Hepatocyte (in vitro differentiated cells): ENCODE measurements at regions not wholly inside any gene's neighbourhood (a gene's known extent, or its start where the extent isn't known, plus 50 kb on each side); places are given as distances from the start of the nearest gene placed in this dataset.

Experiments
- DNase-seq: peaks from one replicate; pipeline ENCODE4 v3.0.0-alpha.2; 2016; ENCODE audit warnings: low spot score
- H2AFZ ChIP-seq: fragments of 200-600 bp; sonication (generic); 2 replicates; pipeline ENCODE4 v1.6.0; 2016; ENCODE audit warnings: antibody characterized with exemption, mild to moderate bottlenecking
- H3K27ac ChIP-seq: fragments of 200-600 bp; sonication (generic); 2 replicates; pipeline ENCODE4 v1.5.1; 2016; ENCODE audit warnings: mild to moderate bottlenecking
- H3K27me3 ChIP-seq: fragments of 200-600 bp; sonication (generic); 2 replicates; pipeline ENCODE4 v1.6.1; 2016
- H3K36me3 ChIP-seq: fragments of 200-600 bp; sonication (generic); replicated peaks from 2 replicates; pipeline ENCODE4 v1.5.1; 2016; ENCODE audit warnings: low read depth; ENCODE audit not compliant: insufficient read depth
- H3K4me1 ChIP-seq: fragments of 200-600 bp; sonication (generic); 2 replicates; pipeline ENCODE4 v1.5.1; 2016; ENCODE audit warnings: mild to moderate bottlenecking, moderate library complexity; ENCODE audit not compliant: insufficient read depth
- H3K4me2 ChIP-seq: fragments of 200-600 bp; sonication (generic); 2 replicates; pipeline ENCODE4 v1.6.0; 2016
- H3K4me3 ChIP-seq: fragments of 200-600 bp; sonication (generic); 2 replicates; pipeline ENCODE4 v1.5.1; 2016; ENCODE audit warnings: mild to moderate bottlenecking
- H3K79me2 ChIP-seq: fragments of 200-600 bp; sonication (generic); 2 replicates; pipeline ENCODE4 v1.6.0; 2017; ENCODE audit warnings: mild to moderate bottlenecking
- H3K9me2 ChIP-seq: fragments of 200-600 bp; sonication (generic); replicated peaks from 2 replicates; pipeline ENCODE4 v1.6.0; 2017; ENCODE audit warnings: mild to moderate bottlenecking; ENCODE audit not compliant: insufficient read depth
- H3K9me3 ChIP-seq: fragments of 200-600 bp; sonication (generic); 2 replicates; pipeline ENCODE4 v1.5.1; 2016; ENCODE audit warnings: low read depth, mild to moderate bottlenecking
- H4K20me1 ChIP-seq: fragments of 200-600 bp; sonication (generic); 2 replicates; pipeline ENCODE4 v1.6.0; 2016; ENCODE audit warnings: mild to moderate bottlenecking; ENCODE audit not compliant: insufficient read depth, poor library complexity, severe bottlenecking
- EZH2 ChIP-seq: fragments of 200-600 bp; sonication (generic); IDR thresholded peaks from 2 replicates; pipeline ENCODE4 v1.6.1; 2016; ENCODE audit warnings: antibody characterized with exemption, mild to moderate bottlenecking, borderline replicate concordance
- EZH2phosphoT487 ChIP-seq: fragments of 200-600 bp; sonication (generic); IDR thresholded peaks from one replicate; pipeline ENCODE4 v1.6.1; 2018; ENCODE audit warnings: antibody characterized with exemption, mild to moderate bottlenecking, low read depth, moderate library complexity; ENCODE audit not compliant: unreplicated experiment, severe bottlenecking
- WGBS: methylation state at CpG from one replicate; pipeline ENCODE4 v1.1.6; 2016; ENCODE audit warnings: low lambda C conversion rate; ENCODE audit errors: missing lambda C conversion rate; 5-methylcytosine and 5-hydroxymethylcytosine counted together
- TF ChIP-seq, protein P1 (sequence below): fragments of 200-600 bp; sonication (generic); IDR thresholded peaks from 2 replicates; pipeline ENCODE4 v1.5.1; 2016; ENCODE audit warnings: antibody characterized with exemption, mild to moderate bottlenecking; ENCODE audit not compliant: poor library complexity

DNA sequence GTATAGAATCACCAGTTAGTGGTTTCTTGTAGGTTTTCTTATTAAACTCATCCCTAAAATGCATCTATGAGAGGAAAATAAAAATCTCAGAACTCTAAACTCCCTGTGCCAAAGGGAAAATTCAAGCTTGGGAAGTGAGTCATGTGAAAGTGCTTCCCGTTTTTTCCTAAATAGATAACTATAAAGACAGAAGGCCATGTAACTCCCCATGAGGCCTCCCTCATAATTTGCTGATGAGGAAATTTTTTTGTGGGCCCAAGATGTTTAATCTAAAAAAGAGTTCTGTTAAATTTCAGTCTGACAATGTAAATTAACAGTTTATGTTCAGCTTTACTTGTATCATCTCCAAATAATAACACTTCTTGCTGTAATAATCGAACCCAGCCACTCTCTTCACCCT lies 1273.9 kb downstream of the OTOL1 start:
- no peak overlapping the region for H2AFZ ChIP-seq
- no peaks in the 10 kb centered on the region for H3K9me2 ChIP-seq
- H3K27me3 ChIP-seq, result no peaks in the 10 kb centered on the region
- H3K79me2 ChIP-seq, result no peaks in the 10 kb centered on the region
- WGBS, result 68% methylated on average over 2 of the region's 2 CpGs
- no peaks in the 10 kb centered on the region for H3K36me3 ChIP-seq
- H3K9me3 ChIP-seq, result no peaks in the 10 kb centered on the region
- peak overlapping the region; percentile 40 for H3K27ac ChIP-seq
- no peak overlapping the region for H3K4me3 ChIP-seq
- H3K4me2 ChIP-seq, result no peak overlapping the region
- DNase-seq, result no peak
- H4K20me1 ChIP-seq, result no peaks in the 10 kb centered on the region
- peaks cover 4% of the 10 kb centered on the region for H3K4me1 ChIP-seq
- TF ChIP-seq, protein P1, sequence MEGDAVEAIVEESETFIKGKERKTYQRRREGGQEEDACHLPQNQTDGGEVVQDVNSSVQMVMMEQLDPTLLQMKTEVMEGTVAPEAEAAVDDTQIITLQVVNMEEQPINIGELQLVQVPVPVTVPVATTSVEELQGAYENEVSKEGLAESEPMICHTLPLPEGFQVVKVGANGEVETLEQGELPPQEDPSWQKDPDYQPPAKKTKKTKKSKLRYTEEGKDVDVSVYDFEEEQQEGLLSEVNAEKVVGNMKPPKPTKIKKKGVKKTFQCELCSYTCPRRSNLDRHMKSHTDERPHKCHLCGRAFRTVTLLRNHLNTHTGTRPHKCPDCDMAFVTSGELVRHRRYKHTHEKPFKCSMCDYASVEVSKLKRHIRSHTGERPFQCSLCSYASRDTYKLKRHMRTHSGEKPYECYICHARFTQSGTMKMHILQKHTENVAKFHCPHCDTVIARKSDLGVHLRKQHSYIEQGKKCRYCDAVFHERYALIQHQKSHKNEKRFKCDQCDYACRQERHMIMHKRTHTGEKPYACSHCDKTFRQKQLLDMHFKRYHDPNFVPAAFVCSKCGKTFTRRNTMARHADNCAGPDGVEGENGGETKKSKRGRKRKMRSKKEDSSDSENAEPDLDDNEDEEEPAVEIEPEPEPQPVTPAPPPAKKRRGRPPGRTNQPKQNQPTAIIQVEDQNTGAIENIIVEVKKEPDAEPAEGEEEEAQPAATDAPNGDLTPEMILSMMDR, result no peak
- TF ChIP-seq EZH2phosphoT487, result no peak
- no peak for TF ChIP-seq EZH2

DNA sequence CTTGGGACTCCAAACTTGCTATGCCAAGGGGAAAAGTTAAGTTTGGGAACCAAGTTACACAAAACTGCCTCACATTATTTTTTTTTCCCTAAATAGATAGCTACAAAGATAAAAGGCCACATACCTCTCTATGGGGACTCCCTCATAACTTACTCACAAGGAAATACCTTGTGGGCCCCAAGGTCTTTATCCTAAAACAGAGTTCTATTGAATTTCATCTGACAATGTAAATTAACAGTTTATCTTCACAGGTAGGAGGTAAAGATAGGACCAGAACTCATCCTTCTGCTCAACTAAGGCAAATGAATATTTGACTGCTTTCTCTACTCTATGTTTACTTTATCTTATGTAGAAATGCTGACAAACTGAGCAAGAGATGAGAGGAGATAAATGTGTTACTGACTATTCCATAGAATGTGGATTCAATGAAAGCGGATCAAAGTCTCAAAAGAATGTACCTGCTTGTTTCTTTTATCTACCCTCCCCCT lies 1278.0 kb downstream of the OTOL1 start:
- no peak overlapping the region for H3K27ac ChIP-seq
- H3K4me2 ChIP-seq, result no peak overlapping the region
- no peaks in the 10 kb centered on the region for H3K27me3 ChIP-seq

DNA sequence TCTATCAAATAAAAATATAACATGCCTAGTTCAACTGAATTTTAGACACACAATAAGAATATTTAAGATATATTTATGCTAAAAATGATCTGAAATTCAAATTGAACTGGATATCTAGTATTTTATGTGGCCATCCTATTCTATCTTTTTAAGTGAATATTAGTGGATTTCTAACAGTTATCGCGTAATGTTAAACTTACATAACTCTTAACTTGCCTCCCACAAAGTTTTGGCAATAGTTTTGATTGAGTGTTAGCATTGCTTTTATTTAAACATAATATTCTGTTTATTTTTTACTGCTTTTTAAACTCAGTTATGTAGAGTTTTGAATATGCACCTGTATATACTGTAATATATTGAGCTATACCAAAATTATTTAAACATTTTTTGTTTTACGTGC lies 1279.5 kb downstream of the OTOL1 start:
- Histone ChIP-seq H3K4me2 (no peak overlapping the region), H3K9me3 (no peaks in the 10 kb centered on the region), H2AFZ (no peak overlapping the region), H3K79me2 (no peaks in the 10 kb centered on the region), H3K36me3 (no peaks in the 10 kb centered on the region), H3K4me3 (no peak overlapping the region), H4K20me1 (no peaks in the 10 kb centered on the region), H3K4me1 (peaks cover 4% of the 10 kb centered on the region), H3K27me3 (no peaks in the 10 kb centered on the region), H3K27ac (no peak overlapping the region), H3K9me2 (no peaks in the 10 kb centered on the region)
- WGBS, result 67% methylated on average over 3 of the region's 3 CpGs
- TF ChIP-seq EZH2, result no peak
- TF ChIP-seq, protein P1, result no peak
- TF ChIP-seq EZH2phosphoT487, result no peak
- no peak for DNase-seq

More for the DNA sequence above, 1278.0 kb downstream of the OTOL1 start:
- peak overlapping the region; percentile 18 for H2AFZ ChIP-seq
- no peaks in the 10 kb centered on the region for H3K36me3 ChIP-seq
- H3K4me1 ChIP-seq, result peaks cover 4% of the 10 kb centered on the region
- H3K79me2 ChIP-seq, result no peaks in the 10 kb centered on the region
- TF ChIP-seq EZH2, result no peak
- TF ChIP-seq, protein P1, result no peak
- no peak for TF ChIP-seq EZH2phosphoT487
- no peak overlapping the region for H3K4me3 ChIP-seq
- no peaks in the 10 kb centered on the region for H4K20me1 ChIP-seq
- H3K9me2 ChIP-seq, result no peaks in the 10 kb centered on the region
- 53% methylated on average over 1 of the region's 1 CpG for WGBS
- no peaks in the 10 kb centered on the region for H3K9me3 ChIP-seq
- no peak for DNase-seq

DNA sequence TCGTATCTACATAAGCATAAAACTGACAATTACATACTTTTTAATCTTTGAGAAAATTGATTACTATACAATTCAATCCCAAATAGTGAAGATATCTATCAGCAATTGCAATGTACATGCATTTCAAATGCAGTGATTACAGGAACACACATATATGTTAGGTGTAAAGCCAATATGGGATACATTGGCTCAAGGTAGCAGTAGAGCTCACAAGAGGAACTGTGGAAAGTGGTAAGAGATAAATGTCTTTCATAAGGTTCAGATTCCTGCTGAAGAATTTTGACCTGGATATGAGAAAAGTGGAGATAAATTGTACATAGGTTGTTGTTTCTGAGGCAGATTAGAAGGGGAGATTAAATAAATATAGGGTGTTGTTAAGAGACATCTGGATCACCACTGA lies 1280.5 kb downstream of the OTOL1 start:
- no peaks in the 10 kb centered on the region for H3K9me3 ChIP-seq
- no peaks in the 10 kb centered on the region for H3K9me2 ChIP-seq
- no peak overlapping the region for H2AFZ ChIP-seq
- TF ChIP-seq EZH2 (no peak), EZH2phosphoT487 (no peak)
- TF ChIP-seq, protein P1, result peak; percentile 27
- H4K20me1 ChIP-seq, result no peaks in the 10 kb centered on the region
- no peaks in the 10 kb centered on the region for H3K79me2 ChIP-seq
- H3K36me3 ChIP-seq, result no peaks in the 10 kb centered on the region
- no peak overlapping the region for H3K4me2 ChIP-seq
- no peaks in the 10 kb centered on the region for H3K27me3 ChIP-seq
- H3K4me1 ChIP-seq, result peaks cover 4% of the 10 kb centered on the region
- H3K4me3 ChIP-seq, result no peak overlapping the region
- WGBS, result 93% methylated on average over 1 of the region's 1 CpG
- no peak overlapping the region for H3K27ac ChIP-seq
- peak; percentile 16 for DNase-seq
